Islet precursor cell (in vitro differentiated cells): ENCODE measurements at regions not wholly inside any gene's neighbourhood (a gene's known extent, or its start where the extent isn't known, plus 50 kb on each side); places are given as distances from the start of the nearest gene placed in this dataset.
"Not testable (repeated sequence)": the region's sequence is repeated elsewhere in the genome, so short reads cannot be mapped to it uniquely, and the experiment has no call there.

Experiments
- DNase-seq: peaks from one replicate; pipeline ENCODE4 v3.0.0-alpha.2; 2018

GRCh38 chr15:92705764-92706163, 50.2 kb upstream of the FAM174B start:
- DNase-seq: no peak

- no peak for DNase-seq
These were observed 50.6 kb upstream of the FAM174B start for GRCh38 chr15:92706201-92706600.

DNA sequence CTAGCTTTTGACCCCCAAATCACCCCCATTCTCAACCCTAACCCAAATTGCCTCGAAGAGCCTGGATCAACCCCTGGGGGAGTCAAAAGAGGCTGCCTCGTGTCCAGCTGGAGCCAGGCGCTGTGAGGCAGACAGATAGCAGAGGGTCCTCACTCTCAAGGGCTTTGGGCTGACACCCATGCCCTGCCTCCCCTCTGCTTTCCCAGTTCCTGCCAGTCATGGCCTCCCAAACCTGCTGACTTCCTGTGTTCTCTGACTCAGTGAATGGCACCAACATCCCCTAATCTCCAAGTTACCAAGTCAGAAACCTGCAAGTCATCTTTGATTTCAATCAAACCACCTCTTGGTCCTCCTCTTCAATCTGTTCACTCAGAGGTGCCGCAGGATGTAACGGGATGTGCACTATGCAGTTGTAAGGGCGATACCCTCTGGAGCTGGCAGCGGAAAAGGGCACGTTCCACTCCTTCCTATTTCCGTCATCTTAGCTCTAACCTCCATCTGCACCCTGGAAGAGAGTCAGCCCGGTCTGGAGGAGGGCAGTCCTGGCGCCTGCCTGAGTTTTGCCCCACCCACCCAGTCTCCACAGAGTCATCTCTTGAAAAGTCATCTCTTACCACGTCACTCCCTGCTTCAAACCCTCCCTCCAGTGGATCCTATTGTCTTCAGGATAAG, 52.4 kb upstream of the FAM174B start:
- no peak for DNase-seq

- DNase-seq: no peak
These were observed 53.1 kb upstream of the FAM174B start for GRCh38 chr15:92708635-92709034.

GRCh38 chr15:92709110-92709790, 53.7 kb upstream of the FAM174B start:
- DNase-seq: no peak

DNA sequence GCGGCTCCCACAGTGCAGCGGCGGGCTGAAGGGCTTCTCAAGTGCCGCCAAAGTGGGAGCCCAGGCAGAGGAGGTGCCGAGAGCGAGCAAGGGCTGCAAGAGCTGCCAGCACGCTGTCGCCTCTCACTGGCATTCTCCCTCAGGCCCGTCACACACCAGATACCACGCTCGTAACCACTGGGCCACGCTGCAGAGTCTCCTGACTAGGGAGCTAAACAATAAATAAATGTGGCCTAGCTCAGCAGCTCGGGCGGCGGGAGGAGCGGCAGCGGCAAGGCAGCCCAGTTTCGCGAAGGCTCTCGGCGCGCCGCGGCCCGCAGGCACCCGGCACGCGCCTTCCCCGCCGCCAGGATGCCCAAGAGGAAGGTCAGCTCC, 55.9 kb upstream of the FAM174B start:
- peak; percentile 83 for DNase-seq

DNA sequence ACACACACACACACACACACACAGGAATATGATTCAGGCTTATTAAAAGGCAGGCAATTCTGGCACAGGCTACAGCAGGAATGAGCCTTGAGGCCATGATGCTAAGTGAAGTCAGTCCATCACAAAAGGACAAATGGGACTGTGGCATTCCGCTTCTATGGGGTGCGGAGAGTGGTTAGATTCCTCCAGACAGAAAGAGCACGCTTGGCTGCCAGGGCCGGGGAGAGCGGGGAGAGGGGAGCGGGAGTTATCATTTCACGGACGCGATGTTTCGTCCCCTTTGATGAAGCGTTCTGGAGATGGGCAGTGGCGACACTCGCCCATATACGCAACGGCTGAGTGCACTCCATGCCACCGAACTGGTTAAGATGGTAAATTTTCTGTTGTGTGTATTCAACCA, 58.5 kb upstream of the FAM174B start:
- peak; percentile 69 for DNase-seq

DNA sequence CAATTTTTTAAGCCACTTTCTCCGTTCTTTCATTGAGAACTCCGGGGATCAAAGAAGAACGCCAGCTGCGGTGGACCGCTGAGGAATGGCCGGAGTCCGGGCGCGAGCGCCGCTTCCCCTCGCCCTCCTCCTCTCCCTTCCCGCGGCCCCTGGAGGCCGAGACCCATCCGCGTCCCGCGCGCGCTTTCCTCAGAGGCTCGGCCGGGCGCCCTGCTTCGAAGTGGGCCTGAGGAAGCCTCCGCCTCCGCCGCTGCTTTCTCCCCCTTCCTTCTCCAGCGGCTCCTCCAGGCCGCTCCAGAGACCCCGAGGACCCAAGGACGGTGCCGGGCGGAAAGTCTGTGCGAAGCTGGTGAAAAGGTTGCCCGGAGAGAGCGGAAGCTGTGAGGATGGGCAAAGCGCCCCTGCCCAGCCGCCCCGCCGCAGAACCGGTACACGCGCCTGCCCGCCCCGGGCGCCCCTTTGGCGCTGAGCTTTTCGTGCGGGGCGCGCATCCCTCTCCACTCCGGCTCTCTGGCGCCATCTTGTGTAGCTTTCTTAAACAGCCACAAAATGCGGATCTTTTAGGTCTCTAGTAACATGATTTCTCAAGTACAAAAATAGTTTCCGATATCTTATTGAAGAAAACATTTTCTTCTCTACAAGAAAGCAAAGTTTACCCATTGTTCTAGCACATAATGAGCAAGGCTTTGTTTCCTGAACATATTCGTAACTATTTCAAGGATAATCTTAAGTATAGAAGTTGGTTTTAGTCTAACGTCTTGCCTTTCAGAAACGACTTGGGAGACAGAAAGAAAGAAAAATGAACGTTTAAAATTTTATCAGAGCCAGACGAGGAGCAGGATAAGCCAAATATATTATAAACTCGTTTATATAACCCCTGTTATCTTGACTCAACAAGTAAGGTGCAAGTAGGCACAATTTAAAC, 59.2 kb upstream of the FAM174B start:
- DNase-seq: peak; percentile 82

GRCh38 chr15:92715758-92716157, 60.2 kb upstream of the FAM174B start:
- DNase-seq: no peak

DNA sequence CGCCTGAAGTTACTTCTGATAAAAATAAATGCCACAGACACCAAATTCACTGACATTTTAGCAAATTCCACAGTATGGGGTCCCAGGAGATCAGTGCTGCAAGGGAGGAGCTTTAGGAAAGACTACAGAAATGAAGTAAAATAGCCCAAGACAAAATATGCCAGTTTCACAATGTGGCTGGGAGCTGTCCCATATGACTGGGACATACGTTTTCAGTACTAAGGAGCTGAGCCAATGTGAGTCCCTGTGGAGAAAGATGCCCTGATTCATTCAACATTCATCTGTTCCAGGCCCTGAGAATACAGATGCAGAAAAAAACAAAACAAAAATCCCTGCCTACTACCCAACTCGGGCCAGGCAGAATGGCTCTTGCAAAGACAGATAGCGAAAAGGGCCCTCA, 63.4 kb upstream of the FAM174B start:
- DNase-seq: no peak

DNA sequence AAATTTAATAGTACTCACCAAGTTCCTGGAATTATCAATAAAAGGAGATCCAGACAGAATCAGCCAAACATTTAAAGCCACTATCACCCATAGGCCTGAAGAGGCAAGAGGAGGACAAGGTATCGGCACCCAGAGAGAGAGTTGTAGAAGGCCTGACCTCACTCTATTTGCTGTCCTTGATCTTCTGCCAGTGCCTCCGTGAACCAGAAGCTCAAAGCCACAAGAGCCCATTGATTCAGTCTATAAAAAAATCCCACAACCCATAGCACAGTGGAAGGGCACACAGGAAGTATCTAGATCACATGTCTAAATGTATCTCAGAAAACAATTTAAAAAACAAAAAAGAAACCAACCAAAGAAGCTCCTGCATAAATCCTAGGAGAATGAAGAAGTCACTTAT, 68.6 kb upstream of the FAM174B start:
- DNase-seq: no peak

GRCh38 chr15:92725171-92725570, 69.6 kb upstream of the FAM174B start:
- DNase-seq: no peak

DNA sequence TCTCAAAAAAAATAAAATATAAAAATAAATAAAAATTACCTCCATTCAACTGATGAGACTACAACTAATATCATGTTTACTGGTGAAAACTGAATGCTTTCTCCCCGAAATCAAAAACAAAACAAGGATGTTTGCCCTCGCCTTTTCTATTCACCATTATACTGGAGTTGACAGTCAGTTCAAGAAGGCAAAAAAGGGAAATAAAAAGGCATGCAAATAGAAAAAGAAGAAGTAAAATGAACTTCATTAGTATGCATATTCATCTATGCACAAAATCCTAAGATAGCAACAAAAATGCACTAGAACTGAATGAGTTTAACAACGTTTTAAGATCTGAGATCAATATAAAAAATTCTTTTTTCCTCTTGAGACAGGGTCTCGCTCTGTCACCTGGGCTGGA, 72.7 kb upstream of the FAM174B start:
- no peak for DNase-seq

- no peak for DNase-seq
These were observed 77.7 kb upstream of the FAM174B start for GRCh38 chr15:92733090-92733933.

DNA sequence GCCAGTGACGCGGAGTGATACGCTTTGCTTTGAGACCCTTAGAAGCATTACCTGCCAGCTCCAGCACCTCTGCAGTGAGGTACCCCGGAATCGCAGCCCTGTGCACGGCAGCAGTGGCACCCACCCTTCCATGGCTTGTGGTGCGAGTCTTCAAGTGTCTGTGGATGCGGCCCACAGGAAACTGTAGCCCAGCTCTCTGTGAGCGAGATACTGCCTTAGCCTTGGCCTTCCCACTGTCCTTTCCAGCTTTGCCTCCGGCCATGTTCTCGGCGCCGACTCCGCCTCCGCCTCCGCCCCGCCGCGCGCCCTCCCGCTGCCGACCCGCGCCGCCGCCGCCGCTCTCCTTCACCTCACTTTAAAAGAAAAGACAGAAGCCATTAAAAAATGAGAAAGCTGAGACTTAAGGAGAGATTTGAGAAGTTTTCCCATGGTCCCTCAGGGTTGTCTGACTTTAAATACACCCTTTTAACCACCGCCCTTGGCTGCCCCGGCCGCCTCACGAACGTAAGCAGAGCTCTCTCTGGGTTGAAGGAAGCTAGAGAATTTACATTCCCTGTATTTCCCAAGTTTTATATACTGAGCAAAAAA, 78.5 kb upstream of the FAM174B start:
- DNase-seq: peak; percentile 58

- DNase-seq: not testable (repeated sequence)
These were observed 83.7 kb upstream of the FAM174B start for GRCh38 chr15:92739246-92739645.

GRCh38 chr15:92745845-92746271, 90.3 kb upstream of the FAM174B start:
- no peak for DNase-seq

DNA sequence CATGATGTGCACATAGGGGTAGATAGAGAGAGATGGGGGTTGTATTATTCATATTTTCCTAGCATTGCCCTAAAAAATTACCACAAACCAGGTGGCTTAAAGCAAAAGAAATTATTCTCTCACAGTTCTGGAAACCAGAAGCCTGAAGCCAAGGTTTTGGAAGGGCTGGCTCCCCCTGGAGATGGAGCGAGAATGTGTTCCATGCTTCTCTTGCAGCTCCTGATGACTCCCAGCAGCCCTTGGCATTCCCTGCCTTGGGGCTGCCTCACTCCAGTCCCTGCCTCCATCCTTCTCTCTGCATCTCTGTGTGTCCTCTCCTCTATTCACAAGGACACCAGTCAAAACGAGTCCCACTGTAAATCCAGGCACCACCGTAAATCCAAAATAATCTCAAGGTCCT, 91.5 kb upstream of the FAM174B start:
- DNase-seq: no peak

GRCh38 chr15:92749216-92749615, 93.6 kb upstream of the FAM174B start:
- no peak for DNase-seq

GRCh38 chr15:92749946-92750345, 94.4 kb upstream of the FAM174B start:
- DNase-seq: no peak

- no peak for DNase-seq
These were observed 96.0 kb upstream of the FAM174B start for GRCh38 chr15:92751528-92751927.

DNA sequence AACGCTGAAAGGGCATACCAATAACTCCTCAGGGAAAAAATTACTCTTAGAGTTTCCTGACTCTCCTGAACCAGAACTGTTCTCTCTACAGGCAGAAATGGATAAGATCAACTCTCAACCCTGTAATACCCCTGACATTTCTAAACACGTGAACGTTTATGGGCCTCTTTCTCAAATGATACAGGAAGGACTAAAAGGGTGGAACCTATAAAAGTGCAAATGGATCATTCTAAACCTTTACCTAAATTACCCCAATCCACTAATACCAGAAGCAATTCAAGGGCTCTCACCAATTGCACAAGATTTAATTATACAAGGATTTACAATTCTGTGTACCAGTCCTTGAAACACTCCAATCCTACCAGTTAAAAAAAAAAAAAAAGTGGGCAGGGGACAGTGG, 98.0 kb upstream of the FAM174B start:
- no peak for DNase-seq
